Thymus (tissue), 11 donors: ENCODE measurements at regions not wholly inside any gene's neighbourhood (a gene's known extent, or its start where the extent isn't known, plus 50 kb on each side); places are given as distances from the start of the nearest gene placed in this dataset.
"Not testable (repeated sequence)": the region's sequence is repeated elsewhere in the genome, so short reads cannot be mapped to it uniquely, and the experiment has no call there.

Experiments used
- DNase-seq, 9 donors: peaks; one replicate each; pipeline ENCODE4 v3.0.0-alpha.2; 2013; ENCODE audit warnings: low spot score in 9 of 9, low read depth in 6 of 9, missing footprints in 1 of 9
- H3K27ac ChIP-seq, 2 donors: one replicate each; pipeline ENCODE4 v1.5.1; 2013; ENCODE audit warnings: control low read depth in 1 of 2, low read depth in 1 of 2, low read length in 1 of 2, mild to moderate bottlenecking in 1 of 2, moderate library complexity in 1 of 2
- H3K27me3 ChIP-seq, 2 donors: one replicate each; pipeline ENCODE4 v1.5.1; 2013; ENCODE audit warnings: low read length in 1 of 2; ENCODE audit not compliant: control insufficient read depth in 2 of 2, insufficient read depth in 1 of 2
- H3K36me3 ChIP-seq, 2 donors: one replicate each; pipeline ENCODE4 v1.5.1; 2013; ENCODE audit warnings: low read length in 1 of 2, mild to moderate bottlenecking in 1 of 2, moderate library complexity in 1 of 2; ENCODE audit not compliant: control insufficient read depth in 2 of 2, insufficient read depth in 2 of 2
- H3K4me1 ChIP-seq, 2 donors: one replicate each; pipeline ENCODE4 v1.5.1; 2013; ENCODE audit warnings: low read length in 2 of 2; ENCODE audit not compliant: control insufficient read depth in 2 of 2, insufficient read depth in 2 of 2
- H3K4me3 ChIP-seq, 2 donors: one replicate each; pipeline ENCODE4 v1.5.1; 2013; ENCODE audit warnings: low read length in 2 of 2, control low read depth in 1 of 2, mild to moderate bottlenecking in 1 of 2
- H3K9me3 ChIP-seq, 2 donors: one replicate each; pipeline ENCODE4 v1.5.1; 2013; ENCODE audit warnings: low read length in 1 of 2, mild to moderate bottlenecking in 1 of 2; ENCODE audit not compliant: control insufficient read depth in 2 of 2, insufficient read depth in 1 of 2
- WGBS: extraction: QIAGEN DNeasy Blood & Tissue Kit; methylation state at CpG from one replicate; pipeline ENCODE4 v1.1.7; 2013; 5-methylcytosine and 5-hydroxymethylcytosine counted together
- donor health status: healthy.

GRCh38 chr16:27636453-27637240, 86.7 kb downstream of the KATNIP start:
- Histone ChIP-seq H3K9me3 (no peaks in the 10 kb centered on the region), H3K27ac (no peak overlapping the region), H3K4me3 (no peak overlapping the region), H3K36me3 (peaks cover 0 to 7% of the 10 kb centered on the region in 2 donors), H3K27me3 (no peaks in the 10 kb centered on the region), H3K4me1 (peaks cover 0 to 3% of the 10 kb centered on the region in 2 donors)
- 92% methylated on average over 7 of the region's 7 CpGs for WGBS
- no peak for DNase-seq

- Histone ChIP-seq H3K4me3 (no peak overlapping the region), H3K27me3 (no peaks in the 10 kb centered on the region), H3K9me3 (no peaks in the 10 kb centered on the region), H3K36me3 (peaks cover 0 to 7% of the 10 kb centered on the region in 2 donors), H3K4me1 (peaks cover 0 to 3% of the 10 kb centered on the region in 2 donors), H3K27ac (no peak overlapping the region)
- WGBS: 92% methylated on average over 15 of the region's 15 CpGs
- DNase-seq: no peak
Observed at GRCh38 chr16:27638833-27639560, 89.1 kb downstream of the KATNIP start.

- Histone ChIP-seq H3K27me3 (no peaks in the 10 kb centered on the region), H3K27ac (no peak overlapping the region), H3K9me3 (no peaks in the 10 kb centered on the region), H3K4me3 (no peak overlapping the region), H3K36me3 (peaks cover 0 to 7% of the 10 kb centered on the region in 2 donors), H3K4me1 (peaks cover 0 to 3% of the 10 kb centered on the region in 2 donors)
- 62% methylated on average over 7 of the region's 7 CpGs for WGBS
- DNase-seq: peak in 8 of 9 donors; percentile 16 to 59 (median 30)
Observed at GRCh38 chr16:27639561-27640276, 89.8 kb downstream of the KATNIP start.

GRCh38 chr16:27640277-27640600, 90.3 kb downstream of the KATNIP start:
- no peak for DNase-seq
- H3K36me3 ChIP-seq: peaks cover 0 to 7% of the 10 kb centered on the region in 2 donors
- H3K9me3 ChIP-seq: no peaks in the 10 kb centered on the region
- WGBS: 90% methylated on average over 6 of the region's 6 CpGs
- H3K27me3 ChIP-seq: no peaks in the 10 kb centered on the region
- H3K27ac ChIP-seq: no peak overlapping the region
- H3K4me3 ChIP-seq: no peak overlapping the region
- H3K4me1 ChIP-seq: peaks cover 0 to 3% of the 10 kb centered on the region in 2 donors

- DNase-seq: no peak
- 97% methylated on average over 9 of the region's 9 CpGs for WGBS
- Histone ChIP-seq H3K4me3 (no peak overlapping the region), H3K36me3 (peaks cover 0 to 7% of the 10 kb centered on the region in 2 donors), H3K27me3 (no peaks in the 10 kb centered on the region), H3K4me1 (peaks cover 0 to 3% of the 10 kb centered on the region in 2 donors), H3K9me3 (no peaks in the 10 kb centered on the region), H3K27ac (no peak overlapping the region)
Observed at GRCh38 chr16:27641260-27641659, 91.3 kb downstream of the KATNIP start.

- not testable (repeated sequence) for H3K27me3 ChIP-seq, H3K4me3 ChIP-seq, H3K36me3 ChIP-seq, DNase-seq, H3K4me1 ChIP-seq, H3K27ac ChIP-seq, H3K9me3 ChIP-seq
- 99% methylated on average over 10 of the region's 10 CpGs for WGBS
Observed at GRCh38 chr16:27641734-27642415, 91.9 kb downstream of the KATNIP start.

GRCh38 chr16:27642756-27643155, 92.8 kb downstream of the KATNIP start:
- Histone ChIP-seq H3K27ac (no peak overlapping the region), H3K4me1 (no peaks in the 10 kb centered on the region)

GRCh38 chr16:27644165-27644564, 94.2 kb downstream of the KATNIP start:
- DNase-seq: no peak
- Histone ChIP-seq H3K9me3 (no peaks in the 10 kb centered on the region), H3K27me3 (no peaks in the 10 kb centered on the region), H3K4me3 (no peak overlapping the region), H3K27ac (no peak overlapping the region), H3K36me3 (peaks cover 0 to 4% of the 10 kb centered on the region in 2 donors), H3K4me1 (no peaks in the 10 kb centered on the region)
- 96% methylated on average over 8 of the region's 8 CpGs for WGBS

More at GRCh38 chr16:27642756-27643155, 92.8 kb downstream of the KATNIP start:
- Histone ChIP-seq H3K9me3 (no peaks in the 10 kb centered on the region), H3K27me3 (no peaks in the 10 kb centered on the region), H3K36me3 (peaks cover 0 to 1% of the 10 kb centered on the region in 2 donors), H3K4me3 (no peak overlapping the region)
- 99% methylated on average over 4 of the region's 4 CpGs for WGBS
- no peak for DNase-seq
